ENCODE measurements at regions not wholly inside any gene's neighbourhood (a gene's known extent, or its start where the extent isn't known, plus 50 kb on each side); places are given as distances from the start of the nearest gene placed in this dataset.
"Not testable (repeated sequence)": the region's sequence is repeated elsewhere in the genome, so short reads cannot be mapped to it uniquely, and the experiment has no call there.

GRCh38 chrX:110511238-110511637 is 152.6 kb downstream of the RTL9 start:
- DNase-seq, result no peak

GRCh38 chrX:110512341-110512740 is 153.7 kb downstream of the RTL9 start:
- no peak for DNase-seq

- no peak for DNase-seq
Measured at GRCh38 chrX:110514509-110514908, 155.9 kb downstream of the RTL9 start.

- no peak for DNase-seq
Measured at GRCh38 chrX:110519501-110519900, 160.9 kb downstream of the RTL9 start.

GRCh38 chrX:110519906-110520452 is 161.3 kb downstream of the RTL9 start:
- DNase-seq, result no peak

GRCh38 chrX:110520652-110521051 is 162.0 kb downstream of the RTL9 start:
- not testable (repeated sequence) for DNase-seq

- no peak for DNase-seq
Measured at GRCh38 chrX:110531873-110532580, 173.4 kb downstream of the RTL9 start.

- no peak for DNase-seq
Measured at GRCh38 chrX:110532581-110532931, 173.9 kb downstream of the RTL9 start.

GRCh38 chrX:110536816-110537215 is 178.2 kb downstream of the RTL9 start:
- DNase-seq, result no peak

- no peak for DNase-seq
Measured at GRCh38 chrX:110541266-110541665, 182.6 kb downstream of the RTL9 start.

GRCh38 chrX:110550854-110551253 is 192.2 kb downstream of the RTL9 start:
- not testable (repeated sequence) for DNase-seq

- no peak for DNase-seq
Measured at GRCh38 chrX:110557864-110558263, 199.2 kb downstream of the RTL9 start.

- no peak for DNase-seq
Measured at GRCh38 chrX:110558406-110558805, 199.8 kb downstream of the RTL9 start.

- DNase-seq, result no peak
Measured at GRCh38 chrX:110561034-110561433, 202.4 kb downstream of the RTL9 start.

GRCh38 chrX:110563282-110563681 is 204.6 kb downstream of the RTL9 start:
- peak in 8 of 51 donors; percentile 0 to 26 (median 2) for DNase-seq

- DNase-seq, result no peak
Measured at GRCh38 chrX:110568441-110568840, 209.8 kb downstream of the RTL9 start.

GRCh38 chrX:110569506-110569905 is 210.9 kb downstream of the RTL9 start:
- DNase-seq, result no peak

GRCh38 chrX:110578270-110578669 is 217.3 kb downstream of the CHRDL1 start:
- DNase-seq, result no peak

GRCh38 chrX:110584083-110584482 is 211.5 kb downstream of the CHRDL1 start:
- no peak for DNase-seq

- DNase-seq, result no peak
Measured at GRCh38 chrX:110588164-110588563, 207.5 kb downstream of the CHRDL1 start.

- no peak for DNase-seq
Measured at GRCh38 chrX:110588853-110589252, 206.8 kb downstream of the CHRDL1 start.

GRCh38 chrX:110600745-110601310 is 194.8 kb downstream of the CHRDL1 start:
- no peak for DNase-seq

- DNase-seq, result no peak
Measured at GRCh38 chrX:110614596-110614995, 181.0 kb downstream of the CHRDL1 start.

Data from hypothalamus (tissue), 51 donors.